HEK293 (cell line): ENCODE measurements at regions not wholly inside any gene's neighbourhood (a gene's known extent, or its start where the extent isn't known, plus 50 kb on each side); places are given as distances from the start of the nearest gene placed in this dataset.

ENCODE experiments used
- HOXA7 ChIP-seq: sonication (generic); formaldehyde crosslinking; IDR thresholded peaks from 2 replicates; pipeline ENCODE4 v1.8.1; 2022; ENCODE audit warnings: missing genetic modification reagents, borderline replicate concordance
- MZF1 ChIP-seq: fragments of 450-650 bp; formaldehyde crosslinking; IDR thresholded peaks from 2 replicates; pipeline ENCODE4 v1.5.1; 2017; ENCODE audit warnings: missing biosample characterization, missing genetic modification characterization, borderline replicate concordance
- REPIN1 ChIP-seq: fragments of 450-650 bp; formaldehyde crosslinking; IDR thresholded peaks from 2 replicates; pipeline ENCODE4 v1.5.1; 2017; ENCODE audit warnings: missing biosample characterization, missing genetic modification characterization, low read depth
- SP2 ChIP-seq: fragments of 450-650 bp; formaldehyde crosslinking; IDR thresholded peaks from 2 replicates; pipeline ENCODE4 v1.5.1; 2016; ENCODE audit warnings: missing biosample characterization, missing genetic modification characterization
- YY1 ChIP-seq: fragments of 450-650 bp; formaldehyde crosslinking; IDR thresholded peaks from 2 replicates; pipeline ENCODE4 v1.5.1; 2018; ENCODE audit warnings: missing biosample characterization, missing genetic modification characterization
- ZNF19 ChIP-seq: fragments of 450-650 bp; formaldehyde crosslinking; IDR thresholded peaks from 2 replicates; pipeline ENCODE4; 2016; ENCODE audit warnings: missing biosample characterization, missing genetic modification characterization, low read depth
- ZNF2 ChIP-seq: fragments of 450-650 bp; formaldehyde crosslinking; IDR thresholded peaks from 2 replicates; pipeline ENCODE4 v1.5.1; 2016; ENCODE audit warnings: missing biosample characterization, missing genetic modification characterization
- ZNF292 ChIP-seq: fragments of 450-650 bp; formaldehyde crosslinking; IDR thresholded peaks from 2 replicates; pipeline ENCODE4 v1.5.1; 2016; ENCODE audit warnings: low read depth, missing biosample characterization, missing genetic modification characterization, borderline replicate concordance
- ZNF423 ChIP-seq: fragments of 450-650 bp; formaldehyde crosslinking; IDR thresholded peaks from 2 replicates; pipeline ENCODE4 v1.5.1; 2016; ENCODE audit warnings: missing biosample characterization, missing genetic modification characterization
- TF ChIP-seq, protein P1 (sequence below): fragments of 450-650 bp; formaldehyde crosslinking; IDR thresholded peaks from 2 replicates; pipeline ENCODE4 v1.5.1; 2016; ENCODE audit warnings: missing biosample characterization, missing genetic modification characterization
- TF ChIP-seq, protein P2 (sequence below): fragments of 450-650 bp; formaldehyde crosslinking; IDR thresholded peaks from 2 replicates; pipeline ENCODE4 v1.5.1; 2016; ENCODE audit warnings: missing biosample characterization, missing genetic modification characterization

DNA sequence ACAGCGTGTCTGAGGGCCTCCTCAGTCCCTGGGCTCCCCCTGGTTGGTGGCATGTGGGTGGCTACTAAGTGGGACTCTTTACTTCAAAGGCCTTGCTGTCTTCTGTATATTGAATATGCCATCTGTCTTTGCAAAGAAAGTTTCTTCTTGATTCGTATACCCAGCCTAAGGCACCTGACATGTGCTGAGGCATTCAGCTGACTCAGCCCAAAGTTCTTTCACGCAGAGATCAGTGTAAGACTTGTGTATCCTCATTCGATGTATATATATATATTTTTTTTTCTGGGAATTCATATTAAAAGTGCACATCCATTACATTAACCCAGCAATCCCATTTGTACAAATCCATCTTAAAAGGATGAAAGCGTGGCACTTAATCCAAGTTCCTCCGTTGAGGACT is 115.1 kb upstream of the PMEPA1 start:
- TF ChIP-seq, protein P1, sequence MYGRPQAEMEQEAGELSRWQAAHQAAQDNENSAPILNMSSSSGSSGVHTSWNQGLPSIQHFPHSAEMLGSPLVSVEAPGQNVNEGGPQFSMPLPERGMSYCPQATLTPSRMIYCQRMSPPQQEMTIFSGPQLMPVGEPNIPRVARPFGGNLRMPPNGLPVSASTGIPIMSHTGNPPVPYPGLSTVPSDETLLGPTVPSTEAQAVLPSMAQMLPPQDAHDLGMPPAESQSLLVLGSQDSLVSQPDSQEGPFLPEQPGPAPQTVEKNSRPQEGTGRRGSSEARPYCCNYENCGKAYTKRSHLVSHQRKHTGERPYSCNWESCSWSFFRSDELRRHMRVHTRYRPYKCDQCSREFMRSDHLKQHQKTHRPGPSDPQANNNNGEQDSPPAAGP (tag by site-specific recombination): no peak
- TF ChIP-seq ZNF2 (tag by site-specific recombination) (no peak), HOXA7 (no peak), ZNF423 (tag by site-specific recombination) (no peak), YY1 (no peak), ZNF292 (tag by site-specific recombination) (no peak), SP2 (no peak), ZNF19 (tag by site-specific recombination) (no peak), MZF1 (no peak), REPIN1 (tag by site-specific recombination) (no peak)
- TF ChIP-seq, protein P2, sequence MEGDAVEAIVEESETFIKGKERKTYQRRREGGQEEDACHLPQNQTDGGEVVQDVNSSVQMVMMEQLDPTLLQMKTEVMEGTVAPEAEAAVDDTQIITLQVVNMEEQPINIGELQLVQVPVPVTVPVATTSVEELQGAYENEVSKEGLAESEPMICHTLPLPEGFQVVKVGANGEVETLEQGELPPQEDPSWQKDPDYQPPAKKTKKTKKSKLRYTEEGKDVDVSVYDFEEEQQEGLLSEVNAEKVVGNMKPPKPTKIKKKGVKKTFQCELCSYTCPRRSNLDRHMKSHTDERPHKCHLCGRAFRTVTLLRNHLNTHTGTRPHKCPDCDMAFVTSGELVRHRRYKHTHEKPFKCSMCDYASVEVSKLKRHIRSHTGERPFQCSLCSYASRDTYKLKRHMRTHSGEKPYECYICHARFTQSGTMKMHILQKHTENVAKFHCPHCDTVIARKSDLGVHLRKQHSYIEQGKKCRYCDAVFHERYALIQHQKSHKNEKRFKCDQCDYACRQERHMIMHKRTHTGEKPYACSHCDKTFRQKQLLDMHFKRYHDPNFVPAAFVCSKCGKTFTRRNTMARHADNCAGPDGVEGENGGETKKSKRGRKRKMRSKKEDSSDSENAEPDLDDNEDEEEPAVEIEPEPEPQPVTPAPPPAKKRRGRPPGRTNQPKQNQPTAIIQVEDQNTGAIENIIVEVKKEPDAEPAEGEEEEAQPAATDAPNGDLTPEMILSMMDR (tag by site-specific recombination): no peak
